Astrocyte (in vitro differentiated cells and primary cell): ENCODE measurements at regions not wholly inside any gene's neighbourhood (a gene's known extent, or its start where the extent isn't known, plus 50 kb on each side); places are given as distances from the start of the nearest gene placed in this dataset.

Source experiments
- DNase-seq: peaks from one replicate; pipeline ENCODE4 v3.0.0-alpha.2; 2010; ENCODE audit warnings: low read depth
- FAIRE-seq: peaks from 2 replicates; lab custom pipeline; 2011; peaks lifted over from hg19 to GRCh38; lab: Jason Lieb, UNC
- H2AFZ ChIP-seq: 2 replicates; pipeline ENCODE4 v1.6.0; 2012; ENCODE audit warnings: low read depth, low read length, inconsistent platforms
- H3K27ac ChIP-seq: 2 replicates; pipeline ENCODE4 v1.5.1; 2011; ENCODE audit warnings: low read depth, low read length, inconsistent platforms
- H3K27me3 ChIP-seq: 2 replicates; pipeline ENCODE4 v1.6.0; 2011; ENCODE audit warnings: low read length, inconsistent platforms; ENCODE audit not compliant: insufficient read depth
- H3K36me3 ChIP-seq: 2 replicates; pipeline ENCODE4 v1.5.1; 2011; ENCODE audit warnings: low read length, inconsistent platforms; ENCODE audit not compliant: insufficient read depth
- H3K4me1 ChIP-seq: 2 replicates; pipeline ENCODE4 v1.5.1; 2011; ENCODE audit warnings: low read length, inconsistent platforms; ENCODE audit not compliant: insufficient read depth
- H3K4me2 ChIP-seq: 2 replicates; pipeline ENCODE4 v1.6.0; 2012; ENCODE audit warnings: low read length, inconsistent platforms
- H3K4me3 ChIP-seq: 2 replicates; pipeline ENCODE4 v1.5.1; 2011; ENCODE audit warnings: low read depth, mild to moderate bottlenecking, low read length, inconsistent platforms; ENCODE audit not compliant: insufficient read depth
- H3K79me2 ChIP-seq: 2 replicates; pipeline ENCODE4 v1.6.0; 2012; ENCODE audit warnings: mild to moderate bottlenecking, low read length, inconsistent platforms; ENCODE audit not compliant: insufficient read depth
- H3K9ac ChIP-seq: 2 replicates; pipeline ENCODE4 v1.6.0; 2012; ENCODE audit warnings: mild to moderate bottlenecking, low read length, inconsistent platforms
- H3K9me3 ChIP-seq: 2 replicates; pipeline ENCODE4 v1.5.1; 2012; ENCODE audit warnings: low read depth, mild to moderate bottlenecking, low read length, inconsistent platforms; ENCODE audit not compliant: insufficient read depth
- H4K20me1 ChIP-seq: 2 replicates; pipeline ENCODE4 v1.6.0; 2012; ENCODE audit warnings: low read length, inconsistent platforms; ENCODE audit not compliant: insufficient read depth
- H3K27ac Mint-ChIP-seq: one replicate; pipeline ENCODE4 v1.8.0; 2021; ENCODE audit warnings: mild to moderate bottlenecking, mixed read lengths; ENCODE audit not compliant: unreplicated experiment
- H3K27me3 Mint-ChIP-seq: one replicate; pipeline ENCODE4 v1.8.0; 2021; ENCODE audit warnings: low read depth, mixed read lengths; ENCODE audit not compliant: unreplicated experiment
- H3K36me3 Mint-ChIP-seq: one replicate; pipeline ENCODE4 v1.8.0; 2021; ENCODE audit warnings: low read depth, mixed read lengths; ENCODE audit not compliant: unreplicated experiment
- H3K4me1 Mint-ChIP-seq: one replicate; pipeline ENCODE4 v1.8.0; 2021; ENCODE audit warnings: low read depth, mixed read lengths; ENCODE audit not compliant: unreplicated experiment
- H3K4me3 Mint-ChIP-seq: one replicate; pipeline ENCODE4 v1.8.0; 2021; ENCODE audit warnings: mild to moderate bottlenecking, moderate library complexity, mixed read lengths; ENCODE audit not compliant: unreplicated experiment
- H3K9me3 Mint-ChIP-seq: one replicate; pipeline ENCODE4 v1.8.0; 2021; ENCODE audit warnings: mild to moderate bottlenecking, mixed read lengths; ENCODE audit not compliant: unreplicated experiment
- CTCF ChIP-seq: IDR thresholded peaks from 2 replicates; pipeline ENCODE4 v1.5.1; 2011; ENCODE audit warnings: low read depth, mild to moderate bottlenecking, inconsistent platforms, low read length, moderate library complexity; ENCODE audit not compliant: insufficient read depth
- EZH2 ChIP-seq: IDR thresholded peaks from 2 replicates; pipeline ENCODE4 v1.6.1; 2012; ENCODE audit warnings: mild to moderate bottlenecking, low read length, inconsistent platforms; ENCODE audit not compliant: insufficient read depth

- Mint-ChIP-seq H3K27me3 (no peaks in the 10 kb centered on the region), H3K27ac (no peak overlapping the region), H3K36me3 (no peaks in the 10 kb centered on the region), H3K9me3 (no peaks in the 10 kb centered on the region), H3K4me3 (no peak overlapping the region), H3K4me1 (peaks cover 28% of the 10 kb centered on the region)
- Histone ChIP-seq H3K27ac (no peak overlapping the region), H3K9me3 (no peaks in the 10 kb centered on the region), H3K4me2 (no peak overlapping the region), H3K36me3 (no peaks in the 10 kb centered on the region), H3K4me1 (peaks cover 8% of the 10 kb centered on the region), H3K79me2 (no peaks in the 10 kb centered on the region), H4K20me1 (no peaks in the 10 kb centered on the region), H2AFZ (no peak overlapping the region), H3K4me3 (no peak overlapping the region), H3K27me3 (no peaks in the 10 kb centered on the region), H3K9ac (no peak overlapping the region)
- TF ChIP-seq EZH2 (no peak), CTCF (no peak)
- no peak for DNase-seq
- no peak for FAIRE-seq
These were observed 708.2 kb upstream of the LRRN3 start for GRCh38 chr7:110382736-110383135.

DNA sequence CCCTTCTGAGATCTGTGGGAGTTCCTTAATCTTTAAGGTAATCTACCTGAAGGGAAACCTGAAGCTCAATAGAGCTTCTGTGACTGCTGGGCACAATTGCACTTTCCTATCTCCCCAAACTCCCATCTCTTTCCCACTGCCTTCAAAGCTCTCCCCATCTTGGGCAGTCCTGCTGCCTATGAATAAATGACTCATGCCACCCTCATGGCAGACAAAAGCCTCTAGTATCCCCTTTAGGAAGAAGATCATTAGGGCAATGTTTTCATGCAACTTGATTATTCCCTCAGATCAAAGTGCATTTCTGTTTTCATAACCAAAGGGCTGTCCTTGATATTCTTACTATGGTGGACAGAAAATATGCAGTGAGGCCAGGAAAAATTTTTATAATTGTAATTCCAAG, 704.9 kb upstream of the LRRN3 start:
- Histone ChIP-seq H2AFZ (no peak overlapping the region), H3K4me3 (no peak overlapping the region), H3K27me3 (no peaks in the 10 kb centered on the region), H4K20me1 (no peaks in the 10 kb centered on the region), H3K4me1 (peaks cover 8% of the 10 kb centered on the region), H3K9me3 (no peaks in the 10 kb centered on the region), H3K27ac (no peak overlapping the region), H3K36me3 (no peaks in the 10 kb centered on the region), H3K4me2 (no peak overlapping the region), H3K9ac (no peak overlapping the region), H3K79me2 (no peaks in the 10 kb centered on the region)
- Mint-ChIP-seq H3K4me3 (no peak overlapping the region), H3K4me1 (peaks cover 42% of the 10 kb centered on the region), H3K9me3 (no peaks in the 10 kb centered on the region), H3K36me3 (no peaks in the 10 kb centered on the region), H3K27me3 (no peaks in the 10 kb centered on the region), H3K27ac (peak overlapping the region; percentile 43)
- no peak for FAIRE-seq
- DNase-seq, result no peak
- TF ChIP-seq EZH2 (no peak), CTCF (no peak)

GRCh38 chr7:110386913-110387312, 704.0 kb upstream of the LRRN3 start:
- peaks cover 42% of the 10 kb centered on the region for H3K4me1 Mint-ChIP-seq
- Histone ChIP-seq H3K4me1 (peaks cover 8% of the 10 kb centered on the region), H3K4me2 (peak overlapping the region; percentile 9), H3K27ac (no peak overlapping the region), H3K9ac (no peak overlapping the region), H3K36me3 (no peaks in the 10 kb centered on the region), H3K9me3 (no peaks in the 10 kb centered on the region), H3K79me2 (no peaks in the 10 kb centered on the region), H4K20me1 (no peaks in the 10 kb centered on the region), H3K4me3 (no peak overlapping the region), H3K27me3 (no peaks in the 10 kb centered on the region), H2AFZ (no peak overlapping the region)
- FAIRE-seq, result no peak
- H3K9me3 Mint-ChIP-seq, result no peaks in the 10 kb centered on the region
- H3K4me3 Mint-ChIP-seq, result no peak overlapping the region
- peak; percentile 73 for DNase-seq
- no peaks in the 10 kb centered on the region for H3K36me3 Mint-ChIP-seq
- no peaks in the 10 kb centered on the region for H3K27me3 Mint-ChIP-seq
- peak overlapping the region; percentile 43 for H3K27ac Mint-ChIP-seq
- TF ChIP-seq EZH2 (no peak), CTCF (no peak)
